OCI-LY1 (cell line): ENCODE measurements at regions not wholly inside any gene's neighbourhood (a gene's known extent, or its start where the extent isn't known, plus 50 kb on each side); places are given as distances from the start of the nearest gene placed in this dataset.
A peak's percentile ranks its signal among the peaks of the same experiment; 100 is the strongest.

ENCODE experiments used
- H2AFZ ChIP-seq: fragments of 200-600 bp; sonication (generic), shearing (Covaris generic); 2 replicates; pipeline ENCODE4 v1.6.0; 2014; ENCODE audit warnings: antibody characterized with exemption, mild to moderate bottlenecking, low read length
- H3F3A ChIP-seq: fragments of 200-600 bp; sonication (generic), shearing (Covaris generic); 2 replicates; pipeline ENCODE4 v1.6.0; 2014; ENCODE audit warnings: mild to moderate bottlenecking, antibody characterized with exemption, low read length, moderate library complexity; ENCODE audit not compliant: insufficient read depth
- H3K27ac ChIP-seq: fragments of 200-600 bp; sonication (generic); 2 replicates; pipeline ENCODE4 v1.5.1; 2014; ENCODE audit warnings: low read length, mixed run types, mild to moderate bottlenecking, low read depth; ENCODE audit not compliant: poor library complexity, severe bottlenecking
- H3K27me3 ChIP-seq: fragments of 200-600 bp; sonication (generic); 2 replicates; pipeline ENCODE4 v1.6.0; 2014; ENCODE audit warnings: antibody characterized with exemption, mild to moderate bottlenecking, low read length, moderate library complexity; ENCODE audit not compliant: insufficient read depth
- H3K36me3 ChIP-seq: fragments of 200-600 bp; sonication (generic); 2 replicates; pipeline ENCODE4 v1.6.1; 2014; ENCODE audit warnings: mild to moderate bottlenecking, antibody characterized with exemption, low read length, moderate library complexity, mixed read lengths; ENCODE audit not compliant: insufficient read depth
- H3K4me1 ChIP-seq: fragments of 200-600 bp; sonication (generic); 2 replicates; pipeline ENCODE4 v1.5.1; 2014; ENCODE audit warnings: mild to moderate bottlenecking, low read length, moderate library complexity; ENCODE audit not compliant: insufficient read depth, severe bottlenecking
- H3K4me2 ChIP-seq: fragments of 200-600 bp; sonication (generic), shearing (Covaris generic); 2 replicates; pipeline ENCODE4 v1.6.1; 2014; ENCODE audit warnings: low read length
- H3K4me3 ChIP-seq: fragments of 200-600 bp; sonication (generic); 2 replicates; pipeline ENCODE4 v1.5.1; 2014; ENCODE audit warnings: low read length, low read depth, mild to moderate bottlenecking, mixed read lengths; ENCODE audit not compliant: poor library complexity, severe bottlenecking
- H3K79me2 ChIP-seq: fragments of 200-600 bp; shearing (Covaris generic); 2 replicates; pipeline ENCODE4 v1.6.1; 2016; ENCODE audit warnings: mixed run types, low read length, mixed read lengths; ENCODE audit not compliant: insufficient read depth
- H3K9ac ChIP-seq: fragments of 200-600 bp; sonication (generic), shearing (Covaris generic); 2 replicates; pipeline ENCODE4 v1.6.1; 2014; ENCODE audit warnings: mild to moderate bottlenecking, low read length, mixed read lengths
- H3K9me2 ChIP-seq: fragments of 200-600 bp; sonication (generic), shearing (Covaris generic); 2 replicates; pipeline ENCODE4 v1.6.1; 2014; ENCODE audit warnings: low read depth, mild to moderate bottlenecking, low read length, mixed read lengths
- H3K9me3 ChIP-seq: fragments of 200-600 bp; shearing (Covaris generic); 2 replicates; pipeline ENCODE4 v1.6.1; 2014; ENCODE audit warnings: low read length, mixed read lengths
- H4K20me1 ChIP-seq: fragments of 200-600 bp; sonication (generic), shearing (Covaris generic); 2 replicates; pipeline ENCODE4 v1.6.0; 2016; ENCODE audit warnings: mild to moderate bottlenecking, low read length; ENCODE audit not compliant: insufficient read depth
- CTCF ChIP-seq: fragments of 200-600 bp; sonication (generic), shearing (Covaris generic); IDR thresholded peaks from 2 replicates; pipeline ENCODE4 v1.5.1; 2017; ENCODE audit warnings: mild to moderate bottlenecking, antibody characterized with exemption, low read length, moderate library complexity, mixed read lengths
- EZH2 ChIP-seq: fragments of 200-600 bp; sonication (generic), shearing (Covaris generic); IDR thresholded peaks from 2 replicates; pipeline ENCODE4 v1.8.0; 2017; ENCODE audit warnings: borderline replicate concordance, mixed run types, mild to moderate bottlenecking, antibody characterized with exemption, low read length, moderate library complexity, mixed read lengths

- Histone ChIP-seq H3F3A (no peaks in the 10 kb centered on the region), H2AFZ (no peak overlapping the region), H3K4me2 (no peak overlapping the region), H3K36me3 (no peaks in the 10 kb centered on the region), H3K4me1 (no peaks in the 10 kb centered on the region), H3K9me3 (no peaks in the 10 kb centered on the region), H3K27ac (no peak overlapping the region), H3K27me3 (no peaks in the 10 kb centered on the region; the same call in 1 of the 2 replicates), H3K9me2 (no peaks in the 10 kb centered on the region), H4K20me1 (no peaks in the 10 kb centered on the region), H3K4me3 (no peak overlapping the region), H3K9ac (no peak overlapping the region), H3K79me2 (no peaks in the 10 kb centered on the region)
- no peak for TF ChIP-seq CTCF
- no peak for TF ChIP-seq EZH2
Observed at GRCh38 chr6:90695316-90695715, 108.4 kb upstream of the MAP3K7 start.

GRCh38 chr6:90694802-90695201 lies 107.9 kb upstream of the MAP3K7 start:
- H3K9ac ChIP-seq: no peak overlapping the region
- H3K4me2 ChIP-seq: no peak overlapping the region
- no peak overlapping the region for H3K4me3 ChIP-seq
- H4K20me1 ChIP-seq: no peaks in the 10 kb centered on the region
- H3K36me3 ChIP-seq: no peaks in the 10 kb centered on the region
- H3K9me2 ChIP-seq: no peaks in the 10 kb centered on the region
- no peaks in the 10 kb centered on the region for H3F3A ChIP-seq
- TF ChIP-seq EZH2 (no peak), CTCF (no peak)
- no peaks in the 10 kb centered on the region for H3K4me1 ChIP-seq
- H3K79me2 ChIP-seq: no peaks in the 10 kb centered on the region
- no peak overlapping the region for H2AFZ ChIP-seq
- H3K9me3 ChIP-seq: no peaks in the 10 kb centered on the region
- H3K27me3 ChIP-seq: no peaks in the 10 kb centered on the region; the same call in 1 of the 2 replicates
- H3K27ac ChIP-seq: no peak overlapping the region

- Histone ChIP-seq H3K79me2 (no peaks in the 10 kb centered on the region), H3K4me2 (no peak overlapping the region), H3K4me1 (no peaks in the 10 kb centered on the region), H3K27me3 (no peaks in the 10 kb centered on the region; the same call in 1 of the 2 replicates), H3K4me3 (no peak overlapping the region), H3K9me2 (no peaks in the 10 kb centered on the region), H3K9ac (no peak overlapping the region), H4K20me1 (no peaks in the 10 kb centered on the region), H3K36me3 (no peaks in the 10 kb centered on the region), H3F3A (no peaks in the 10 kb centered on the region), H2AFZ (no peak overlapping the region), H3K27ac (no peak overlapping the region), H3K9me3 (no peaks in the 10 kb centered on the region)
- TF ChIP-seq CTCF: peak; percentile 36; the same call in 1 of the 2 replicates
- TF ChIP-seq EZH2: no peak
Observed at GRCh38 chr6:90691823-90692222, 105.0 kb upstream of the MAP3K7 start.
